Epithelial cell of esophagus (primary cell): ENCODE measurements at regions not wholly inside any gene's neighbourhood (a gene's known extent, or its start where the extent isn't known, plus 50 kb on each side); places are given as distances from the start of the nearest gene placed in this dataset.
"Not testable (repeated sequence)": the region's sequence is repeated elsewhere in the genome, so short reads cannot be mapped to it uniquely, and the experiment has no call there.

Source experiments
- DNase-seq: peaks from one replicate; pipeline ENCODE4 v3.0.0; 2010; ENCODE audit warnings: low read depth
- H3K4me3 ChIP-seq: 2 replicates; pipeline ENCODE4 v1.5.1; 2011; ENCODE audit warnings: mild to moderate bottlenecking, low read length, control low read depth
- TF ChIP-seq, protein P1 (sequence below): IDR thresholded peaks from 2 replicates; pipeline ENCODE4 v1.5.1; 2011; ENCODE audit warnings: low read depth, mild to moderate bottlenecking, low read length, control low read depth, inconsistent platforms; ENCODE audit not compliant: insufficient read depth; ENCODE audit errors: missing control alignments

DNA sequence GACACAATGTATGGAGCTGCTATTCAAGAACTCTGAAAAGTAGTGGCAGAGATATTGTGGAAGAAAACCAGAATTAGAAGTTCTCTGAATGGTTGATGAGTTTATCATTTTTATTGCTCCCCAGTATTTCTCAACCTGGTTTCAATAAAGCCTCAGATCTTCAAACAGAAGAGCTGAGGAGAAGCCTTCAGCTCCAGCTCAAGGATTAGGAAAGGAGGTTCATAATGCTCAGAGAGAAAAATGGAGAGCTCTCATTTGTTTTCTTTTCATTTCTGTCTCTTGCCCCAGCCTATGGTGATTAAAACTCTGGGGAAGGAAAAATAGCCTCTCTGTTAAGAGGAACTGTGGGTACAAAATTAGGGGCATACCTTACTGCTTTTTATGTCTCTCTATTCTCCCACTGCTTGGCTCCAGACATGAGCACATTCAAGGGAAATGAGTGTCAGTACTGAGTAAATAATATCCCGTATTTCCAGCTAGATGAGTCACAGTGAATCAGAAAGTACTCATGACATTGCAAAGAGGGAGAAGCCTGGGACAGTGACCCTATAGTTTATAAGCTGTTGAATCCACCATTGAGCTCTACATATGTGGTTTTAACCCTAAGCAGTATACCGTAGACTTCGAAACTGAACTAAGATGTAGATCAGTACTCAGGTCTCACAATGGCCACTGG lies 138.1 kb downstream of the EMB start:
- H3K4me3 ChIP-seq = no peak overlapping the region
- peak; percentile 93 for DNase-seq
- TF ChIP-seq, protein P1, sequence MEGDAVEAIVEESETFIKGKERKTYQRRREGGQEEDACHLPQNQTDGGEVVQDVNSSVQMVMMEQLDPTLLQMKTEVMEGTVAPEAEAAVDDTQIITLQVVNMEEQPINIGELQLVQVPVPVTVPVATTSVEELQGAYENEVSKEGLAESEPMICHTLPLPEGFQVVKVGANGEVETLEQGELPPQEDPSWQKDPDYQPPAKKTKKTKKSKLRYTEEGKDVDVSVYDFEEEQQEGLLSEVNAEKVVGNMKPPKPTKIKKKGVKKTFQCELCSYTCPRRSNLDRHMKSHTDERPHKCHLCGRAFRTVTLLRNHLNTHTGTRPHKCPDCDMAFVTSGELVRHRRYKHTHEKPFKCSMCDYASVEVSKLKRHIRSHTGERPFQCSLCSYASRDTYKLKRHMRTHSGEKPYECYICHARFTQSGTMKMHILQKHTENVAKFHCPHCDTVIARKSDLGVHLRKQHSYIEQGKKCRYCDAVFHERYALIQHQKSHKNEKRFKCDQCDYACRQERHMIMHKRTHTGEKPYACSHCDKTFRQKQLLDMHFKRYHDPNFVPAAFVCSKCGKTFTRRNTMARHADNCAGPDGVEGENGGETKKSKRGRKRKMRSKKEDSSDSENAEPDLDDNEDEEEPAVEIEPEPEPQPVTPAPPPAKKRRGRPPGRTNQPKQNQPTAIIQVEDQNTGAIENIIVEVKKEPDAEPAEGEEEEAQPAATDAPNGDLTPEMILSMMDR = no peak

DNA sequence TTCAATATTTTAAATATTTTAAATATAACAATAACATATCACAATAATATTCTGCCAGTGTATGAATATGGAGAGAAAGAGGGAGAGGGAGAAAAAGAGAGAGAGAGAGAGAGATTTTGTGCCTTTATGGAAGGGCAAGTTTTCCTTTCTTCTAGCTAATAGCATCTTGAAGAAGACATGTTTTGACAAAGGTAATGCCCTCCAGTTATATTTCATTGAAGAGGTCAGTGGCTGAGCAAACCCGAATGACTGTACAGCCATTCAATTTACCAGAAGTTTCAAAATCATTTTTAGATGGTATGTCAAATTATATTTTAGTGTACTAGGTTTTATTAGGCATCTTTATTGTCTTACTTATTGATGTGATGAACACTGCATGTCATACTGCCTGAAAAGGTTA lies 139.3 kb downstream of the EMB start:
- peak; percentile 77 for DNase-seq
- no peak overlapping the region for H3K4me3 ChIP-seq
- TF ChIP-seq, protein P1 = no peak

DNA sequence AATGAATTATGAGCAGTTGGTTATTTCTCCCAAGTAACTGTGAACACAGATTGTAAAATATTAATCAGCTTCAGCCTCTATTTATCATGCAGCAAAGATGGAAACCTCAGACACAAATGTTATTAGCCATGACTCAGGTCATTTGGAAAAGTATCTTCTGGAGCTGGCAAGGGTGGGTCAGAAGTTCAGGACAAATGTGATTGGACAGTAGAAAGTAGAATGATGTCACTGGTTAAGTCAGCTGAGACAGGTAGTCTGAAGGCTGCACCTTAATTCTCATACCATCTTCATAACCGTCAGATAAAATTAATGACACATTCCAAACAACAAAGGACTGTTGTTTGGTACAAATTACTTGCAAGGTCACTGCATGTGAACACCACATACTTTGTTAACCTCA lies 140.2 kb downstream of the EMB start:
- TF ChIP-seq, protein P1 = no peak
- H3K4me3 ChIP-seq = no peak overlapping the region
- DNase-seq = peak; percentile 56

DNA sequence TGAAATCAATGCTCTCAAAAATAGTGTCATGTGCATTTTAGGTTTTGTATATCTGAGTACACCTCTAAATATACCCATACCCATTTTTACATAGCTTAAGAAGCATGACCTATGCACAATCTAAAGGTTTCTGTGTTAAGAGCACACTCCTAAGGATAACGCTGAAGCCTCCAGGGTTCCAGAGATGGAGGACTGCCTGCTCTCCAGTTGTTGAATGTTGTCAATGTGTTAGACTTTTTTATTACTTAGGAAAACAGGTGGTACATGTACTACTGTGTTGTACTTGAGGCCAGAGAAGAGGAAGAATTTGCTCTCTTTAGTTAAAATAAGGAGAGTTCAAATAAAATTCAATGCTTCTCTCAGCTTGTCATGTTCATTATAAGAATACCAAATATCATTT lies 141.2 kb downstream of the EMB start:
- H3K4me3 ChIP-seq = no peak overlapping the region
- DNase-seq = no peak
- TF ChIP-seq, protein P1 = no peak

DNA sequence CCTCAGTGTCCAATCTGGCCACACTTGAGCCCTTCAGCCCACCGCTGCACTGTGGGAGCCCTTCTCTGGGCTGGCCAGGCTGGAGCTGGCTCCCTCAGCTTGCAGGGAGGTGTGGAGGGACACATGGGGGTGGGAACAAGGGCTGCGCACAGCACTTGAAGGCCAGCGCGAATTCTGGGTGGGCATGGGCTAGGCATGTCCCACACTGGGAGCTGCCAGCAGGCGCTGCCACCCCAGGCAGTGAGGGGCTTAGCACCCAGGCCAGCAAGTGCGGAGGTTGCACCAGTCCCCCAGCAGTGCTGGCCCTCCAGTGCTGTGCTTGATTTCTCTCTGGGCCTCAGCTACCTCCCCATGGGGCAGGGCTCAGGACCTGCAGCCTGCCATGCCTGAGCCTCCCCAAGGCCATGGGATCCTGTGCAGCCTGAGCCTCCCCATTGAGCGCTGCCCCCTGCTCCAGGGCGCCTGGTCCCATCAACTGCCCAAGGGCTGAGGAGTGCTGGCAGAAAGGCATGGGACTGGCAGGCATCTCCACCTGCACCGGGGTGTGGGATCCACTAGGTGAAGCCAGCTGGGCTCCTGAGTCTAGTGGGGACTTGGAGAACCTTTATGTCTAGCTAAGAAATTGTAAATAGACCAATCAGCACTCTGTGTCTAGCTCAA lies 148.2 kb downstream of the EMB start:
- H3K4me3 ChIP-seq = no peak overlapping the region
- no peak for DNase-seq
- TF ChIP-seq, protein P1 = no peak

DNA sequence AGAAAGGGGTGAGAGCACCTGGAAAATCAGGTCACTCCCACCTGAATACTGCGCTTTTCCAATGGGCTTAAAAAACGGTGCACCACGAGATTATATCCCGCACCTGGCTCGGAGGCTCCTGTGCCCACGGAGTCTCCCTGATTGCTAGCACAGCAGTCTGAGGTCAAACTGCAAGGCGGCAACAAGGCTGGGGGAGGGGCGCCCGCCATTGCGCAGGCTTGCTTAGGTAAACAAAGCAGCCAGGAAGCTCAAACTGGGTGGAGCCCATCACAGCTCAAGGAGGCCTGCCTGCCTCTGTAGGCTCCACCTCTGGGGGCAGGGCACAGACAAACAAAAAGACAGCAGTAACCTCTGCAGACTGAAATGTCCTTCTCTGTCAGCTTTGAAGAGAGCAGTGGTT lies 160.6 kb downstream of the EMB start:
- not testable (repeated sequence) for DNase-seq, H3K4me3 ChIP-seq
